ENCODE measurements at regions not wholly inside any gene's neighbourhood (a gene's known extent, or its start where the extent isn't known, plus 50 kb on each side); places are given as distances from the start of the nearest gene placed in this dataset.

- no peak for TF ChIP-seq CTCF (conservative IDR thresholded peaks at IDR 0.05)
- no peak for TF ChIP-seq EZH2 (IDR thresholded peaks at IDR 0.05; ENCODE audit: low read depth)
Measured at GRCh38 chr2:6459138-6459537, 406.6 kb downstream of the CMPK2 start.

All from PC-9 (cell line).